HEK293 (cell line): ENCODE measurements at regions not wholly inside any gene's neighbourhood (a gene's known extent, or its start where the extent isn't known, plus 50 kb on each side); places are given as distances from the start of the nearest gene placed in this dataset.

Source experiments
- CTCF ChIA-PET: fragments of 350-600 bp; formaldehyde crosslinking; extraction: SDS; loops from one replicate; lab custom pipeline; 2021; ENCODE audit warnings: antibody characterized with exemption; lab: Yijun Ruan, JAX
- POLR2A ChIA-PET: fragments of 300-600 bp; formaldehyde crosslinking; extraction: SDS; loops from one replicate; lab custom pipeline; 2020; ENCODE audit warnings: antibody characterized with exemption, inconsistent platforms; lab: Yijun Ruan, JAX
- H3K27ac ChIP-seq: fragments of 200-500 bp; sonication (Bioruptor generic); 2 replicates; pipeline ENCODE4 v1.5.1; 2014; ENCODE audit warnings: low read depth, low read length, control low read depth, inconsistent platforms; ENCODE audit errors: extremely low read depth
- H3K36me3 ChIP-seq, 2 experiments: fragments of 200-500 bp in 1 of 2; sonication (Bioruptor generic) in 1 of 2; 1 replicate in 1 of 2; 2 replicates in 1 of 2; pipeline ENCODE4 v1.5.1; 2014 to 2017; ENCODE audit warnings: inconsistent platforms in 2 of 2, low read length in 2 of 2; ENCODE audit not compliant: control insufficient read depth in 2 of 2, insufficient read depth in 1 of 2
- H3K4me1 ChIP-seq: fragments of 200-500 bp; sonication (Bioruptor generic); 2 replicates; pipeline ENCODE4 v1.5.1; 2014; ENCODE audit warnings: mild to moderate bottlenecking, low read length, inconsistent platforms; ENCODE audit not compliant: control insufficient read depth, insufficient read depth
- H3K4me3 ChIP-seq: 2 replicates; pipeline ENCODE4 v1.5.1; 2011; ENCODE audit warnings: low read depth, mild to moderate bottlenecking, control low read depth, low read length, moderate library complexity
- H3K9me3 ChIP-seq: fragments of 200-500 bp; sonication (Bioruptor generic); 2 replicates; pipeline ENCODE4 v1.5.1; 2014; ENCODE audit warnings: low read depth, low read length, inconsistent platforms; ENCODE audit not compliant: control insufficient read depth, insufficient read depth
- HOXA7 ChIP-seq: sonication (generic); formaldehyde crosslinking; IDR thresholded peaks from 2 replicates; pipeline ENCODE4 v1.8.1; 2022; ENCODE audit warnings: missing genetic modification reagents, borderline replicate concordance
- SALL2 ChIP-seq: fragments of 450-650 bp; formaldehyde crosslinking; IDR thresholded peaks from 2 replicates; pipeline ENCODE4 v1.5.0; 2017; ENCODE audit warnings: missing biosample characterization, mild to moderate bottlenecking, missing genetic modification characterization, borderline replicate concordance
- SP3 ChIP-seq: fragments of 450-650 bp; formaldehyde crosslinking; IDR thresholded peaks from 2 replicates; pipeline ENCODE4 v1.5.1; 2016; ENCODE audit warnings: missing biosample characterization, missing genetic modification characterization
- YY2 ChIP-seq: fragments of 450-650 bp; formaldehyde crosslinking; IDR thresholded peaks from 2 replicates; pipeline ENCODE4 v1.5.1; 2016; ENCODE audit warnings: missing biosample characterization, missing genetic modification characterization
- ZBTB20 ChIP-seq: fragments of 450-650 bp; formaldehyde crosslinking; IDR thresholded peaks from 2 replicates; pipeline ENCODE4 v1.5.1; 2016; ENCODE audit warnings: missing biosample characterization, missing genetic modification characterization
- ZNF114 ChIP-seq: fragments of 450-650 bp; formaldehyde crosslinking; IDR thresholded peaks from 2 replicates; pipeline ENCODE4 v1.5.0; 2017; ENCODE audit warnings: missing biosample characterization, missing genetic modification characterization
- ZNF148 ChIP-seq: fragments of 450-650 bp; formaldehyde crosslinking; IDR thresholded peaks from 2 replicates; pipeline ENCODE4 v1.5.0; 2017; ENCODE audit warnings: missing biosample characterization, missing genetic modification characterization, borderline replicate concordance
- ZNF274 ChIP-seq, 2 experiments: fragments of 200-500 bp in 1 of 2; fragments of 450-650 bp in 1 of 2; sonication (Bioruptor generic) in 1 of 2; formaldehyde crosslinking in 1 of 2; IDR thresholded peaks; 2 replicates each; pipeline versions ENCODE4 v1.5.1 to v1.6.1; 2014 to 2016; ENCODE audit warnings: borderline replicate concordance in 1 of 2, inconsistent platforms in 1 of 2, low read length in 1 of 2, missing biosample characterization in 1 of 2, missing genetic modification characterization in 1 of 2
- ZNF302 ChIP-seq: fragments of 450-650 bp; formaldehyde crosslinking; IDR thresholded peaks from 2 replicates; pipeline ENCODE4 v1.5.1; 2016; ENCODE audit warnings: missing biosample characterization, missing genetic modification characterization, low read depth
- ZNF362 ChIP-seq: fragments of 450-650 bp; formaldehyde crosslinking; IDR thresholded peaks from 2 replicates; pipeline ENCODE4 v1.5.1; 2016; ENCODE audit warnings: missing biosample characterization, missing genetic modification characterization
- ZNF501 ChIP-seq: fragments of 450-650 bp; formaldehyde crosslinking; IDR thresholded peaks from 2 replicates; pipeline ENCODE4 v1.5.1; 2016; ENCODE audit warnings: missing biosample characterization, missing genetic modification characterization
- ZNF580 ChIP-seq: fragments of 450-650 bp; formaldehyde crosslinking; IDR thresholded peaks from 2 replicates; pipeline ENCODE4 v1.5.1; 2016; ENCODE audit warnings: missing biosample characterization, missing genetic modification characterization
- ZNF623 ChIP-seq: fragments of 450-650 bp; formaldehyde crosslinking; IDR thresholded peaks from 2 replicates; pipeline ENCODE4 v1.5.1; 2016; ENCODE audit warnings: missing biosample characterization, missing genetic modification characterization
- ZNF76 ChIP-seq: fragments of 450-650 bp; formaldehyde crosslinking; IDR thresholded peaks from 2 replicates; pipeline ENCODE4; 2016; ENCODE audit warnings: low read depth, missing biosample characterization, missing genetic modification characterization, borderline replicate concordance
- ZNF785 ChIP-seq: fragments of 450-650 bp; formaldehyde crosslinking; IDR thresholded peaks from 2 replicates; pipeline ENCODE4 v1.5.1; 2016; ENCODE audit warnings: missing biosample characterization, missing genetic modification characterization
- ZSCAN30 ChIP-seq: fragments of 450-650 bp; IDR thresholded peaks from 2 replicates; pipeline ENCODE4 v1.5.1; 2018; ENCODE audit warnings: missing biosample characterization, mild to moderate bottlenecking, missing genetic modification characterization, moderate library complexity
- ZXDB ChIP-seq: fragments of 450-650 bp; formaldehyde crosslinking; IDR thresholded peaks from 2 replicates; pipeline ENCODE4 v1.5.1; 2016; ENCODE audit warnings: missing biosample characterization, missing genetic modification characterization

GRCh38 chrX:68594769-68595168 is 52.7 kb upstream of the STARD8 start:
- TF ChIP-seq ZNF114 (tag by site-specific recombination) = no peak
- no peak for TF ChIP-seq ZNF623 (tag by site-specific recombination)
- no peak for TF ChIP-seq ZSCAN30
- no peak for TF ChIP-seq ZNF302
- no peak for TF ChIP-seq ZNF148 (tag by site-specific recombination)
- TF ChIP-seq ZXDB = no peak
- no peak for TF ChIP-seq ZNF362
- no peak for TF ChIP-seq HOXA7 (CRISPR knock-in tag)
- TF ChIP-seq ZBTB20 (tag by site-specific recombination) = no peak
- TF ChIP-seq ZNF501 (tag by site-specific recombination) = no peak
- no peak for TF ChIP-seq SALL2
- no peak for TF ChIP-seq YY2 (tag by site-specific recombination)
- TF ChIP-seq ZNF274 (IDR thresholded peaks at IDR 0.05; ENCODE audit: low read length) = no peak
- TF ChIP-seq ZNF274 (tag by site-specific recombination; IDR thresholded peaks at IDR 0.05; ENCODE audit: borderline replicate concordance) = no peak
- H3K4me3 ChIP-seq = no peak overlapping the region
- POLR2A ChIA-PET = no interaction called here
- CTCF ChIA-PET = no interaction called here
- H3K9me3 ChIP-seq = peaks cover 2% of the 10 kb centered on the region; the same call in 1 of the 2 replicates
- H3K4me1 ChIP-seq = no peaks in the 10 kb centered on the region
- H3K27ac ChIP-seq = no peak overlapping the region
- no peaks in the 10 kb centered on the region for H3K36me3 ChIP-seq

GRCh38 chrX:68596871-68597270 is 50.6 kb upstream of the STARD8 start:
- no peak overlapping the region for H3K27ac ChIP-seq
- ChIA-PET CTCF (no interaction called here), POLR2A (no interaction called here)
- H3K36me3 ChIP-seq = no peaks in the 10 kb centered on the region
- H3K4me3 ChIP-seq = no peak overlapping the region
- TF ChIP-seq ZNF785 (tag by site-specific recombination) (no peak), YY2 (tag by site-specific recombination) (no peak), ZNF76 (tag by site-specific recombination) (no peak), SP3 (tag by site-specific recombination) (no peak), ZNF580 (tag by site-specific recombination) (no peak)
- TF ChIP-seq, all 188 proteins: peak for 0
- H3K9me3 ChIP-seq = peaks cover 2% of the 10 kb centered on the region
- H3K4me1 ChIP-seq = no peaks in the 10 kb centered on the region
